Brain pericyte (primary cell): ENCODE measurements at regions not wholly inside any gene's neighbourhood (a gene's known extent, or its start where the extent isn't known, plus 50 kb on each side); places are given as distances from the start of the nearest gene placed in this dataset.

Experiments
- DNase-seq: peaks from one replicate; pipeline ENCODE4 v3.0.0-alpha.2; 2012; ENCODE audit warnings: low read depth, low spot score

- DNase-seq: no peak
Observed at GRCh38 chr22:49640366-49641095, 187.1 kb downstream of the BRD1 start.

DNA sequence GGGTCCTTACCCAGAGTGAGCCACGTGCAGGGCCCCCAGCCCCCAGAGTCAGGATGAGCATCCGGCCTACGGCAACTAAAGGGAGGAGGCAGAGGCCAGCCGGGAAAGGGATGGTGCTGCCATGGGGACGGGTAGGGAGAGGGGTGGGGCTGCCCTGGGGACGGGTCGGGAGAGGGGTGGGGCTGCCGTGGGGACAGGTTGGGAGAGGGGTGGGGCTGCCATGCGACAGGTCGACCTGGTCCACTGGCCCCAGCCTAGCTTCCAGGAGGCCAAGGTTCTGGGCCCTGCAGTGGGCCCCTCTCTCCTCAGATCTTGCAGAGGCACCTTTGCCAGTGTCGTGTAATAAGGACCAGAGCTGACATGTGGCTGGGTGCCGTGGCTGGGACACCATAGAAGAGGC is 187.7 kb downstream of the BRD1 start:
- DNase-seq: no peak

DNA sequence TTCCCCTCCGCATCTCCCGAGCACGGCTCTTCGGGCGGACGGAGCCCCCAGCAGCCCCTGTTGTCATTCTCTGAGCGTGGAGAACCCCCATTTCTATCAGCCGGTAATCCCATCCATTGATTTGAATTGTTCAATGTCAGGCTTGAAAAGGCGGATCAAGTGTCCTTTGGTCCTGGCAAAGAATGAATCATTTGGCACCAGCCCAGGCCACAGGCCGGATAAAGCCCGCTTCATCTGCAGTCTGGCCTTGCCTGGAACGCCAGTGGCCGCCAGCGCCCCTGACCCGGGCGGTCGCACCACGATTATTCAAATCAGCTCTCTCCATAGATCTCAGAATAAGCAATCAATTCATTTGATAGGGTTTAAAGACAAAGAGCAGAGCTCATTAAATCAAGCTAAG is 188.9 kb downstream of the BRD1 start:
- no peak for DNase-seq

DNA sequence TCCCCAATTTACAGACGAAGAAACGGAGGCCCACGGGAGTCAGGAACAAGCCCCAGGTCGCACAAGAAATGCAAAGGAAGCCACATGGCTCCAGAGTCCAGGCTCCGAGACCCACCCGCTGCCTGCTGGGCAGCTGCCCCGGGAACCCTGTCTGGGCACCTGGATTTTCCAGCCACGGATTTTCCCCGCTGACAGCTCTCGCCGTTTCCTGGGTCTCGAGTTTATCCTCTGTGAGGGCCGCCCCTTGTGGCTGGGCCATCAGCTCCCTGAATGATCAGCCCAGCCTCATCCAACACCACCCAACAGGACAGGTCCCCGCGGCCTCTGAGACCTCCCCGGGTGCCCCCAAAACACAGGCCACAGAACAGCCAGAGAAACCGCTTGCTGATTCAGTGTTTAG is 189.7 kb downstream of the BRD1 start:
- no peak for DNase-seq

- no peak for DNase-seq
Observed at GRCh38 chr22:49637255-49637760, 190.4 kb downstream of the BRD1 start.

- no peak for DNase-seq
Observed at GRCh38 chr22:49636649-49637048, 191.0 kb downstream of the BRD1 start.

DNA sequence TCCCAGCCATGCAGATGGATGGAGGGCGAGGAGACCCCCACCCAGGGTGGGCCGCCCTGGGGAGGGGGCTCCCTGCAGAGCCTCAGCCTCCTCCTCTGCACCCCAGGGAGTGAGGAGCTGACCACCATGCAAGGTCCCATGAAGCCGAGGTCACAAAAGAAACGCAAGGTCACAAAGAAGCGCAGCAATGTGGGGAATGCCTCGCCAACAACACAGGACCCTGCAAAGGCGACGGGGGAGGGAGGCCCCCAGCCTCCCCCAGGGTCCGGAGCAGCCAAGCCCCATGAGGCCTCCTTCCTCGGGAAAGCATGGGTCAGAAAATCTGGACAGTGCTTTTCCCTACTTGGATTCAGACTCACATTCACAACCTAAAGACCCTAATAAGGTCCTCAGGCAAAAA is 191.5 kb downstream of the BRD1 start:
- no peak for DNase-seq

GRCh38 chr22:49634006-49634772 is 193.5 kb downstream of the BRD1 start:
- no peak for DNase-seq

GRCh38 chr22:49633010-49633324 is 194.7 kb downstream of the BRD1 start:
- DNase-seq: no peak

GRCh38 chr22:49632199-49633009 is 195.3 kb downstream of the BRD1 start:
- peak; percentile 12 for DNase-seq

DNA sequence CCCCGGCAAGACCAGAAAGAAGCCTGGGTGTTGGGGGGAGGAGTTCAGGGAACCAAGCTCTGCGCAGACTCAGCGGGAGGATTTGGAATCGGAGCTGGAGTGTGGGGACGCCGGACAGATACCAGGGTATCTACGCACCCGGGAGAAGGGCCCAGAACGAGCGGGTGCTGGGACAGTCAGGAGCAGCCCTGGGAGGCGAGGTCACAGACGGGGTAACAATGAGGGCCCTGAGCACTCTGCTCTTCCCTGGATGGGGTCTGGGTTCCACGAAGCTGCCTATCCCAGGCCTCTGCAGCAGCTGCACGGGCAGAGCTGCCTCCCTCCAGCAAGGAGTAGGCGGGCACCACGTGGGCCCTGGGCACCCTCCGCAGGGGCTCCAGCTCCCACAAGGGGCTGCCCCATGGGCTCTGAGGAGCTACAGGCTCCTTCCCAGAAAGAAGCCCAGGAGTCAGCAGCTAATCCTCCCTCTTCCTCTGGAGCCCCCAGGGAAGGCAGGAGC is 197.2 kb downstream of the BRD1 start:
- DNase-seq: no peak

DNA sequence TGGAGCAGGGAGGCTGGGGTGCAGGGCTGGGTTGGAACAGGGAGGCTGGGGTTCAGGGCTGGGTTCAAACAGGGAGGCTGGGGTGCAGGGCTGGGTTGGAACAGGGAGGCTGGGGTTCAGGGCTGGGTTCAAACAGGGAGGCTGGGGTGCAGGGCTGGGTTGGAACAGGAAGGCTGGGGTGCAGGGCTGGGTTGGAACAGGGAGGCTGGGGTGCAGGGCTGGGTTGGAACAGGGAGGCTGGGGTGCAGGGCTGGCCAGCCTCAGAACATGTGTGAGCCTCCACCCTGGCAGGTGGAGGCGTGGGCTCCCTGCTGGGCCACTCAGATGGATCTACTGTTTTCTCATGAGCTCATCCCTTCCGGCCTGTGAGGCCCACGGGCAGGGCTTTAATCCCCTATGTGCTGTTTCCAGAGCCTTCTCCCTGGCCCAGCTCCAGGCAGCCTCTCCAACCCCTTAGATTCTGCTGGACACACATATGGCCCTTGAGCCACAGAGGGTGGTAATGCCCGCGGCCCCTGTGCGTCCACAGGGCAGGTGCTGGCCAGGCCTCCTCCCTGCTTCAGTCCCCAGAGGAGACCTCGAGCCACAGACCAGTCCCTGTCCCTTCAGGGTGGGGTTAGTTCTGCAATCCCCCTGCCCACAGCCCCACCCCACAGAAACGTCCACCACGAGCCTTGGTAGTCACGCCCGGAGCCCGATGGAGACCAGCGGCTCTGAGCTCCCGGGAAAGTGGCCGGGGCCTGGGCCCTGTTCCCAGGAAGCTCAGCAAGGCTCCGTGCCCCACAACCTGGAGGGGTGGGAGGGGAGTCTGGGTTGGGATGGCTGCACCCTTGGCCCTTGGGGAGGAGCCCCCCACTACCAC is 197.9 kb downstream of the BRD1 start:
- DNase-seq: no peak

DNA sequence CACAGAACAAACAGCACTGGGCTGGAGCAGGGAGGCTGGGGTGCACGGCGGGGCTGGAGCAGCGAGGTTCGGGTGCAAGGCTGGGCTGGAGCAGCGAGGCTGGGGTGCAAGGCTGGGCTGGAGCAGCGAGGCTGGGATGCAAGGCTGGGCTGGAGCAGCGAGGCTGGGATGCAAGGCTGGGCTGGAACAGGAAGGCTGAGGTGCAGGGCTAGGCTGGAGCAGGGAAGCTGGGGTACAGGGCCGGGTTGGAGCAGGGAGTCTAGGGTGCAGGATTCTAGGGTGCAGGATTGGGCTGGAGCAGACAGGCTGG is 198.5 kb downstream of the BRD1 start:
- no peak for DNase-seq

DNA sequence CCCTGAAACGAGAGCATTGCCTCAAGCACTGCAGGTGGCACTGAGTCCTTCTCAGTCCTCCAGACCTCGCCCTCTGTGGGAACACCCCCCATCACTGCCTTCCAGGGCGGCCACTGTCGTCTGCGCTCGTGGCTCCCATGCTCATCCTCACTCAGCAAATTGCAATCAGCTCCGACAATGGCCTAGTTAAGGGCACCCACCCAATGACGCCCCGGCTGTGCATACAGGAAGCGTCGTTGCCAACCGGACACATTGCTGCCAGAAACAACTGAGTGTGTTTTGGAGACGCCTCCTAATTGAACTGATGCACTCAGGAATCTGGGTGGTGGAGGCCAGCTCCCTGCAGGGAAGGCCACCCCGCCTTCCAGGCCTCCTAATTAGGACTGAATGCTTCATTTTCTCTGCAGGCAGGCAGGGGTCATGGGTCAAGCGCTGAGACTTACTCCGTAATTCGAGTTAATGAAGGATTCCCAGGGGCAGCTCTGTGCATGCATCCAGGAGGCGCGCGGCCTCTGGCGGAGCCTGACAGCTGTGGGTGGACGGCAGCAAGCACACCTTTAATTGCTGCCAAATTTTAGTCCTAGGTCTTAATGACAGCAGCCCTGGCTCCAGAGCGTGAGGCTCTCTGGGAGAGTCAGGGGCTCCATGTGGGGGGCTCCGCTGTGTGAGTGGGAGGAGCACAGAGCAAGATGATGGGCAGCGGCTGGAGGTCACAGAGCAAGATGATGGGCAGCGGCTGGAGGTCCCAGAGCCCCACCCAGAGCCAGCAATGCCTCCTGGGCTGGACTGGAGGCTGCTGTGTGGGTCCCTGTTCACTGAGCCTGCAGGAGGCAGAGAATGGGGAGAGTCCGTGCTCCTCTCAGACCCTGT is 199.0 kb downstream of the BRD1 start:
- DNase-seq: no peak

DNA sequence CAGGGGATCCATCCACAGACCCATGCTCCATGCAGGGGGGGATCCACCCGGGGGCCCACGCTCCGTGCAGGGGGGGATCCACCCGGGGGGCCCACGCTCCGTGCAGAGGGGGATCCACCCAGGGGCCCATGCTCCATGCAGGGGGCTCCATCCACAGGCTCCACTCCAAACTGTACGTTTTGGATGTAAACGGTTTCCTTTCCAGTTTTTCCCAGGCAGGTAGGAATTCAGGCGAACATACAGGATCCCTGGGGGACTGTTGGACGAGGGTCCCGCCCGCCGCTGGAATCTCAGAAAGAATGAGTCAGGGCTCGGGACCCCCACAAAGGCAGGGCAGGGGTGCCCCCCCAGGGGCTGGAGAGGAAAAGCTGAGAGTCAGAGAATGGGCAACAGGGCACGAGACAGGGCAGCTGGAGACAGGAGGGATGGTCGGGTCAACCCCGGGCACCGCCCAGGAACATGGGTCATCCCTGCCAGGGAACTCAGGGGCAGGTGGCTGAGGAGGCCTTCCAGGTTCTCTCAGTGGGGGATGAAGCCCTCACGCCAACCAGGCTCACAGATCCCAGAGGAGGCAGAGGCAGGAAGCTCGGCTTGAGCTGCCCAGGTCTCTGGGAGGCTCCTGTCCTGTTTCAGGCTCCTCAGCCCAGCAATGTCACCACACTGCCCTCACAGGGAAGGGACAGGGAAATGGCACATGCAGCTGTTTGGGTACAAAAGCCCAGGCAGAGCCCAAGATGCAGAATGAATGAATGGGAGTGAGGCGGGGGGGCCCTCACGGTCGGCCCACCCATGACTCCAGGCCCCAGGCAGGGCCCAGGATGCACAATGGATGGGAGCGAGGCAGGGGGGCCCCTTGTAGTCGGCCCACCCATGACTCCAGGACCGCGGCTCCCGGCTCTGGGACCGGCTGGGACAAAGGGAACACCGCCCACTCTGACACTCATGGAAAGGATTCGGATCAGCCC is 200.2 kb downstream of the BRD1 start:
- no peak for DNase-seq

DNA sequence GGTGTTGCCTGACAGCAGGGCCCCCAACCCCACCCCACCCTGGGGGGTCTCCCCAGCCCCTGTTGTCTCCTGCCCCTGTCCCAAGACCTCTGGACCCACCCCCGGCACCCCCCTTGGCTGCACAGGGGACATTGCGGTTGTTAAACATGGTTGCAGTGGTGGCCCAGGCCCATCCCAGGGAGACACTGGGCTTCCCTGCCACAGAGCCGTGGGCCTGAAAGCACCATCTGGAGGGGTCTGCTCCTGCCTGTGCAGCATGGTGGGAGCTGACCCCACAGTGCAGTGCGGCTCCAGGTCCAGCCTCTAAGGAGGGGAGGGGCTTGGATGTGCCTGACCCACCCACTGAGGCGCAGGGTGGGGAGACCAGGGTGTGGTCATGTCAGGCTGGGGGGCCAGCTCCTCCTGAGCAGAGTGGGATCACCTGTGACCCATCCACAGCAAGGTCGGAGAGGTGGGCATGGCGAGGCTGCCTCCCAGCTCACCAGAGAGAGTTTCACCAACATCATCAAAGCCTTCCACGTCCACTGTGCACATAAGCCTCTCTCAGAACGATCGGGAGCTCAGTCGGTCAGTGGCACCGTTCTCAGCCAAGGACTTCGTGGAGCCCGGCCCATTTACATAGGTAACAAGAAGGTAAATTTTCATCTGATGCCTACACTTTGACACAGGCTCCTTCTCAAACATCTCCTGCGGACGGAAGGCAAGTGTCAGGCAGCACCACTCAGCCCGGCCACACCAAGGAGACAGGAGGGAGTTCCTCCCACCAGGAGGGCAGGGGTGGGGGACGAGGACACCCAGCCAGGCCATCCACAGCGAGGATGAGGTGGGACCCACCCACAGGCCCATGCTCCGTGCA is 201.1 kb downstream of the BRD1 start:
- DNase-seq: no peak

DNA sequence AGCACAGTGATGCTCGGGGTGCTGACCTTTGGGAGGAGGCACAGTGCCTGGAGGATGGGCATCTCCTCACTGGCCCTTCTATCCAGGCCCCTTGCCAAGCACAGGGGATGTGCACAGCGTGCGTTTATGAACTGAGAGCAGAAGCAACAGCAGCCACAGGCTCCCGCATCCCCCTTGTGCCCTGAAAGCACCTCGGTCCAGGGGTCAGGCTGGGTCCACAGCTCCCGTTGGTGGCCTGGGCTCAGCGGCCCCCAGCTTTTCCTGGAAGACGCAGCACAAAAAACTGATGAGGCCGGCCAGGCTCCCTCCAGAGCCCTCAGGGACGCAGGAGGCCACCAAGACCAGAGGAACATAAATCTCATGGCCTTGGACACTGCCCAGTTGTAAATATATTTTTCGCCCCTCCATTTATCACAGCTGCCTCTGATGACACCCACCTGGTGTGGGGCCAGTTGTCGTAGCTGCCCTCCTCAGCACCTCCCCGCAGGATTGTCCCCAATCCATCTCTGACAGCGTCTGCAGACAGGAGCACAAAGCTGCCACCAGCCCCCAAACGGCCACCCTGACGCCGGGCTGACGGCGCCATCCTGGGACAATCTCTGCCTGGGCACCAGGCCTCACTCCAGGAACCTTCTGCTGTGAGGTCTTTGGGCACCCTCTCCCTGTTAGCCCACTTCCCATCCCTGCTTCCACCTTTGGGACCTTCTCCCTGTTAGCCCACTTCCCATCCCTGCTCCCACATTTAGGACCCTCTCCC is 203.1 kb downstream of the BRD1 start:
- DNase-seq: no peak

GRCh38 chr22:49623715-49624114 is 204.0 kb downstream of the BRD1 start:
- no peak for DNase-seq
